BE2C (cell line): ENCODE measurements at regions not wholly inside any gene's neighbourhood (a gene's known extent, or its start where the extent isn't known, plus 50 kb on each side); places are given as distances from the start of the nearest gene placed in this dataset.
A peak's percentile ranks its signal among the peaks of the same experiment; 100 is the strongest.

Source experiments
- DNase-seq: peaks from one replicate; pipeline ENCODE4 v3.0.0-alpha.2; 2020
- H3K27me3 ChIP-seq: fragments of 250-450 bp; sonication (Bioruptor Pico); 2 replicates; pipeline ENCODE4 v1.5.1; 2020; ENCODE audit warnings: mild to moderate bottlenecking
- H3K36me3 ChIP-seq: fragments of 250-450 bp; sonication (Bioruptor Pico); 2 replicates; pipeline ENCODE4 v1.5.1; 2020; ENCODE audit warnings: mild to moderate bottlenecking
- H3K4me1 ChIP-seq: fragments of 250-450 bp; sonication (Bioruptor Pico); 2 replicates; pipeline ENCODE4 v1.5.1; 2020
- H3K4me3 ChIP-seq: 2 replicates; pipeline ENCODE4 v1.5.1; 2011; ENCODE audit warnings: low read depth, low read length
- H3K9me3 ChIP-seq: fragments of 250-450 bp; sonication (Bioruptor Pico); 2 replicates; pipeline ENCODE4 v1.5.1; 2020
- CTCF ChIP-seq: IDR thresholded peaks from 2 replicates; pipeline ENCODE4 v1.5.1; 2012; ENCODE audit warnings: mild to moderate bottlenecking, low read depth, low read length

GRCh38 chr1:219051547-219051946 lies 122.1 kb upstream of the LYPLAL1 start:
- H3K27me3 ChIP-seq, result no peaks in the 10 kb centered on the region; the same call in 1 of the 2 replicates
- H3K9me3 ChIP-seq, result no peaks in the 10 kb centered on the region
- no peak for TF ChIP-seq CTCF
- H3K4me1 ChIP-seq, result no peaks in the 10 kb centered on the region
- DNase-seq, result no peak
- no peak overlapping the region for H3K4me3 ChIP-seq
- no peaks in the 10 kb centered on the region for H3K36me3 ChIP-seq

GRCh38 chr1:219058891-219059820 lies 114.5 kb upstream of the LYPLAL1 start:
- Histone ChIP-seq H3K4me3 (no peak overlapping the region), H3K36me3 (no peaks in the 10 kb centered on the region), H3K27me3 (no peaks in the 10 kb centered on the region), H3K9me3 (no peaks in the 10 kb centered on the region), H3K4me1 (no peaks in the 10 kb centered on the region)
- no peak for DNase-seq
- no peak for TF ChIP-seq CTCF

GRCh38 chr1:219060798-219061197 lies 112.9 kb upstream of the LYPLAL1 start:
- no peaks in the 10 kb centered on the region for H3K9me3 ChIP-seq
- no peaks in the 10 kb centered on the region for H3K4me1 ChIP-seq
- no peak for TF ChIP-seq CTCF
- DNase-seq, result no peak
- no peaks in the 10 kb centered on the region for H3K27me3 ChIP-seq
- H3K36me3 ChIP-seq, result no peaks in the 10 kb centered on the region
- no peak overlapping the region for H3K4me3 ChIP-seq

- H3K36me3 ChIP-seq, result no peaks in the 10 kb centered on the region
- H3K9me3 ChIP-seq, result no peaks in the 10 kb centered on the region
- H3K4me3 ChIP-seq, result no peak overlapping the region
- no peaks in the 10 kb centered on the region for H3K4me1 ChIP-seq
- H3K27me3 ChIP-seq, result no peaks in the 10 kb centered on the region
- no peak for TF ChIP-seq CTCF
- DNase-seq, result no peak
These were observed 111.5 kb upstream of the LYPLAL1 start for GRCh38 chr1:219062161-219062560.

GRCh38 chr1:219066098-219066497 lies 107.6 kb upstream of the LYPLAL1 start:
- Histone ChIP-seq H3K36me3 (no peaks in the 10 kb centered on the region), H3K9me3 (no peaks in the 10 kb centered on the region), H3K4me3 (no peak overlapping the region), H3K27me3 (no peaks in the 10 kb centered on the region), H3K4me1 (no peaks in the 10 kb centered on the region)
- TF ChIP-seq CTCF, result no peak
- DNase-seq, result no peak

GRCh38 chr1:219066631-219067349 lies 106.9 kb upstream of the LYPLAL1 start:
- H3K4me1 ChIP-seq, result no peaks in the 10 kb centered on the region
- H3K4me3 ChIP-seq, result no peak overlapping the region
- H3K9me3 ChIP-seq, result no peaks in the 10 kb centered on the region
- DNase-seq, result no peak
- no peaks in the 10 kb centered on the region for H3K36me3 ChIP-seq
- TF ChIP-seq CTCF, result 0 out of 2 replicates have a peak, but pooled peaks have one; percentile 27
- no peaks in the 10 kb centered on the region for H3K27me3 ChIP-seq
